Endothelial cell of umbilical vein (primary cell): ENCODE measurements at regions not wholly inside any gene's neighbourhood (a gene's known extent, or its start where the extent isn't known, plus 50 kb on each side); places are given as distances from the start of the nearest gene placed in this dataset.

ENCODE experiments used
- BruUV-seq: library from RNA; stranded (reverse); fragments of 400-500 nt; replicated peaks from 2 replicates; lab custom pipeline; 2021; lab: Mats Ljungman, UMichigan
- CTCF ChIA-PET: fragments of 300-600, 350-600 bp; sonication (Branson Sonifier 250); formaldehyde crosslinking; loops from one replicate; lab custom pipeline; 2021; ENCODE audit warnings: antibody characterized with exemption, inconsistent platforms; lab: Charles Lee
- POLR2A ChIA-PET: fragments of 300-600, 350-600 bp; sonication (Branson Sonifier 250); formaldehyde crosslinking; loops from one replicate; lab custom pipeline; 2021; ENCODE audit warnings: antibody characterized with exemption, inconsistent platforms; lab: Charles Lee
- DNase-seq: peaks from one replicate; pipeline ENCODE4 v3.0.0-alpha.2; 2011; ENCODE audit warnings: low read depth, low spot score
- FAIRE-seq: peaks from 2 replicates; lab custom pipeline; 2011; peaks lifted over from hg19 to GRCh38; lab: Jason Lieb, UNC
- H2AFZ ChIP-seq: 2 replicates; pipeline ENCODE4 v1.6.0; 2012; ENCODE audit warnings: low read depth, low read length, control low read depth, inconsistent platforms
- H3K27ac ChIP-seq: 2 replicates; pipeline ENCODE4 v1.5.1; 2011; ENCODE audit warnings: low read depth, mild to moderate bottlenecking, control low read depth, low read length, moderate library complexity; ENCODE audit not compliant: insufficient read depth
- H3K27me3 ChIP-seq, 2 experiments: 2 replicates each; pipeline versions ENCODE4 v1.6.0 to v1.6.1; 2011; ENCODE audit warnings: low read length in 2 of 2, mixed read lengths in 1 of 2; ENCODE audit not compliant: control insufficient read depth in 2 of 2, insufficient read depth in 2 of 2
- H3K36me3 ChIP-seq, 2 experiments: 2 replicates in 1 of 2; 3 replicates in 1 of 2; pipeline ENCODE4 v1.5.1; 2011; ENCODE audit warnings: low read length in 2 of 2, mild to moderate bottlenecking in 1 of 2, moderate library complexity in 1 of 2; ENCODE audit not compliant: control insufficient read depth in 2 of 2, insufficient read depth in 2 of 2; ENCODE audit errors: extremely low read depth in 1 of 2
- H3K4me1 ChIP-seq: 3 replicates; pipeline ENCODE4 v1.5.1; 2011; ENCODE audit warnings: mild to moderate bottlenecking, low read length; ENCODE audit not compliant: control insufficient read depth, insufficient read depth; ENCODE audit errors: extremely low read depth
- H3K4me2 ChIP-seq: 2 replicates; pipeline ENCODE4 v1.6.1; 2011; ENCODE audit warnings: low read length, control low read depth, mixed read lengths; ENCODE audit not compliant: insufficient read depth
- H3K4me3 ChIP-seq, 3 experiments: fragments of 200-600 bp in 1 of 3; sonication (generic), shearing (Covaris generic) in 1 of 3; replicated peaks in 1 of 3; 2 replicates each; pipeline ENCODE4 v1.5.1; 2011 to 2016; ENCODE audit warnings: control low read depth in 3 of 3, low read length in 3 of 3, mild to moderate bottlenecking in 2 of 3, inconsistent platforms in 1 of 3, low read depth in 1 of 3, moderate library complexity in 1 of 3; ENCODE audit not compliant: insufficient read depth in 1 of 3
- H3K79me2 ChIP-seq: 2 replicates; pipeline ENCODE4 v1.6.0; 2012; ENCODE audit warnings: low read length, inconsistent platforms; ENCODE audit not compliant: control insufficient read depth, insufficient read depth
- H3K9ac ChIP-seq: replicated peaks from 2 replicates; pipeline ENCODE3; 2011; ENCODE audit warnings: low read length, control low read depth; ENCODE audit not compliant: insufficient read depth; ENCODE audit errors: extremely low read depth
- H3K9me1 ChIP-seq: replicated peaks from 3 replicates; pipeline ENCODE4 v1.6.0; 2011; ENCODE audit warnings: mild to moderate bottlenecking, low read length; ENCODE audit not compliant: control insufficient read depth, insufficient read depth; ENCODE audit errors: extremely low read depth
- H3K9me3 ChIP-seq: replicated peaks from 2 replicates; pipeline ENCODE4 v1.5.1; 2012; ENCODE audit warnings: low read length, inconsistent platforms; ENCODE audit not compliant: control insufficient read depth, insufficient read depth
- H4K20me1 ChIP-seq: replicated peaks from 2 replicates; pipeline ENCODE3; 2011; ENCODE audit warnings: mild to moderate bottlenecking, low read length; ENCODE audit not compliant: control insufficient read depth, insufficient read depth; ENCODE audit errors: extremely low read depth
- CTCF ChIP-seq, 2 donors: IDR thresholded peaks; 1 replicate in 1 of 2; 2 replicates in 1 of 2; pipeline ENCODE4 v1.5.1; 2011; ENCODE audit warnings: low read length in 2 of 2, mild to moderate bottlenecking in 2 of 2, moderate library complexity in 2 of 2, control low read depth in 1 of 2, inconsistent platforms in 1 of 2, low read depth in 1 of 2; ENCODE audit not compliant: insufficient read depth in 1 of 2; ENCODE audit errors: extremely low read depth in 1 of 2
- EZH2 ChIP-seq: IDR thresholded peaks from 2 replicates; pipeline ENCODE4 v1.6.1; 2012; ENCODE audit warnings: borderline replicate concordance, low read depth, mild to moderate bottlenecking, moderate library complexity, low read length, inconsistent platforms; ENCODE audit not compliant: severe bottlenecking
- MYC ChIP-seq: IDR thresholded peaks from one replicate; pipeline ENCODE4 v1.6.1; 2011; ENCODE audit warnings: mild to moderate bottlenecking, low read depth, low read length
- POLR2A ChIP-seq: IDR thresholded peaks from 2 replicates; pipeline ENCODE4 v1.6.1; 2012; ENCODE audit warnings: low read depth, mild to moderate bottlenecking, control low read depth, low read length
- dilution Hi-C: fragments of 300-500 bp; cut with MboI; formaldehyde crosslinking; loops from one replicate; pipeline ENCODE4 v1.15.0; 2019; ENCODE audit warnings: low sequenced_read_pairs; ENCODE audit not compliant: extremely low pct_ligation_motif_present
- intact Hi-C: fragments of 100-400 bp; cut with micrococcal nuclease; formaldehyde crosslinking; loops from one replicate; pipeline ENCODE4 v1.10.0; 2022

- POLR2A ChIA-PET = no interaction called here
- FAIRE-seq (no peak), DNase-seq (no peak)
- Histone ChIP-seq H3K27ac (no peak overlapping the region), H2AFZ (no peak overlapping the region), H3K27me3 (no peaks in the 10 kb centered on the region), H3K4me1 (no peaks in the 10 kb centered on the region), H3K4me2 (no peak overlapping the region), H3K9me1 (no peaks in the 10 kb centered on the region), H3K9ac (no peak overlapping the region), H3K9me3 (no peaks in the 10 kb centered on the region), H3K79me2 (no peaks in the 10 kb centered on the region), H3K4me3 (no peak overlapping the region), H3K36me3 (no peaks in the 10 kb centered on the region), H4K20me1 (no peaks in the 10 kb centered on the region)
- TF ChIP-seq MYC (no peak), CTCF (IDR thresholded peaks at IDR 0.05; ENCODE audit: extremely low read depth in 1 of 2, insufficient read depth in 1 of 2, low read depth in 1 of 2, low read length in 2 of 2) (no peak), POLR2A (no peak), EZH2 (no peak)
- no TSS peak for BruUV-seq
- CTCF ChIA-PET = interaction anchor here (0.6 to 3.3 kb wide), 2 partner anchors 10 to 896 kb away, joined by 3 to 17 read pairs; no protein-coding TSS in a partner anchor
- dilution Hi-C loops = no loop called here
- intact Hi-C loops = no loop called here
Observed at GRCh38 chr1:82079607-82080006, 278.9 kb downstream of the ADGRL2 start.

GRCh38 chr1:82073659-82074058, 272.9 kb downstream of the ADGRL2 start:
- Histone ChIP-seq H3K27me3 (no peaks in the 10 kb centered on the region), H3K4me2 (no peak overlapping the region), H3K9me3 (no peaks in the 10 kb centered on the region), H3K9ac (no peak overlapping the region), H3K4me1 (no peaks in the 10 kb centered on the region), H2AFZ (no peak overlapping the region), H4K20me1 (no peaks in the 10 kb centered on the region), H3K79me2 (no peaks in the 10 kb centered on the region), H3K36me3 (no peaks in the 10 kb centered on the region), H3K9me1 (no peaks in the 10 kb centered on the region), H3K27ac (no peak overlapping the region), H3K4me3 (no peak overlapping the region)
- CTCF ChIA-PET = interaction anchor here (1.0 to 1.4 kb wide), 2 partner anchors 14 to 17 kb away, joined by 3 read pairs; no protein-coding TSS in a partner anchor
- no TSS peak for BruUV-seq
- POLR2A ChIA-PET = no interaction called here
- DNase-seq (no peak), FAIRE-seq (no peak)
- dilution Hi-C loops = no loop called here
- intact Hi-C loops = no loop called here
- TF ChIP-seq CTCF (IDR thresholded peaks at IDR 0.05; ENCODE audit: extremely low read depth in 1 of 2, insufficient read depth in 1 of 2, low read depth in 1 of 2, low read length in 2 of 2) (no peak), POLR2A (no peak), MYC (no peak)
